ENCODE measurements at regions not wholly inside any gene's neighbourhood (a gene's known extent, or its start where the extent isn't known, plus 50 kb on each side); places are given as distances from the start of the nearest gene placed in this dataset.

DNA sequence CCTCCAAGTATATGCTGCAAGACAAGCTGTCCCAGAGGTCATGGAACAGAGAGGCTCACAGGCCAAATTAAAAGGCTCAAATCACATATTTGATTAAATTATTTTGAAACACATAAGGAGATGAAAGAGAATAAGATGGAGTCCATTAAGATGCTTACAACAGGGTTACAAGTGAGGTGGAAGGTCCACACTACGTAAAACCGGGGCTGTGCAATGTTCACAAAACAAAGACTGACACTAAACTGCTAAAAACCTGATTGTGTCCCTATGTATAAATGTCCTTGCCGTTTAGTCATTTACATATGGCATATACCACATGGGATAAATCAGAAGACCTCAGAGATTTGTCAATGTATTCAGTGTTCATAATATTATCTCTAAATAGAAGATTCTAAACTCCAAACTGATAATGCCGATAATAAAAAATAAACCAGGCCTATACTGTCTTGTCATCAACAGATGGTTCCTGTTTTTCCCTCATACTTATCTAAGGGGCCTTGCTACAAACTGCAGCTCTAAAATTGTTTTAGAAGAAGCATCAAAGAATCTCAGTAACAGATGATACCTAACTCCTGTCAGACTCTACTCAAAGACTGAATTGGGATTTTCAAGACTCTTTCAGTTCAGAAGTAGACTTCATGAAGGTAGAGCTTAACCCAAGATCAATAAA lies 51.8 kb upstream of the RIPOR2 start:
- H3K9ac ChIP-seq (ENCODE audit: low read depth, low read length): no peak overlapping the region
- peaks cover 24% of the 10 kb centered on the region for H3K4me1 ChIP-seq (ENCODE audit: insufficient read depth, low read length)
- H3K9me3 ChIP-seq (ENCODE audit: control insufficient read depth, insufficient read depth, low read length): peaks cover 12% of the 10 kb centered on the region
- no peaks in the 10 kb centered on the region for H3K36me3 ChIP-seq (ENCODE audit: insufficient read depth, low read length)

DNA sequence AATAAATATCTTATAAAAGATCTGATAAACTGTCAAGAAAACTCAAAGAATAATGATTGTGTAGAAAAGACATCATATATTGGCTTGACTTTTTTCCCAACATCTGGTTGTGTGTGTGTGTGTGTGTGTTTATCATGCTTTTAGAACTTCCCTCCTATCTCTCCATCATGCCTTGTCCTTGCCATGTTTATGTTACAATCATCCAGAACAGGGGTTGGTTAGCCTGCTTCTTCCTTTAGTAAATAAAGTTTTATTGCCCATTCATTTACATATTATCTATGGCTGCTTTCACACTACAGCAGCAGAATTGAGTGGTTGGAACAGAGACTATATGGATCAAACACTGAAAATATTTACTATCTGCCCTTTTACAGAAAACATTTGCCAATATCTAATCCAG lies 52.8 kb upstream of the RIPOR2 start:
- Histone ChIP-seq H3K9me3 (ENCODE audit: control insufficient read depth, insufficient read depth, low read length) (peaks cover 12% of the 10 kb centered on the region), H3K36me3 (ENCODE audit: insufficient read depth, low read length) (no peaks in the 10 kb centered on the region), H3K9ac (ENCODE audit: low read depth, low read length) (no peak overlapping the region), H3K4me1 (ENCODE audit: insufficient read depth, low read length) (peaks cover 19% of the 10 kb centered on the region; the same call in 1 of the 2 replicates)

DNA sequence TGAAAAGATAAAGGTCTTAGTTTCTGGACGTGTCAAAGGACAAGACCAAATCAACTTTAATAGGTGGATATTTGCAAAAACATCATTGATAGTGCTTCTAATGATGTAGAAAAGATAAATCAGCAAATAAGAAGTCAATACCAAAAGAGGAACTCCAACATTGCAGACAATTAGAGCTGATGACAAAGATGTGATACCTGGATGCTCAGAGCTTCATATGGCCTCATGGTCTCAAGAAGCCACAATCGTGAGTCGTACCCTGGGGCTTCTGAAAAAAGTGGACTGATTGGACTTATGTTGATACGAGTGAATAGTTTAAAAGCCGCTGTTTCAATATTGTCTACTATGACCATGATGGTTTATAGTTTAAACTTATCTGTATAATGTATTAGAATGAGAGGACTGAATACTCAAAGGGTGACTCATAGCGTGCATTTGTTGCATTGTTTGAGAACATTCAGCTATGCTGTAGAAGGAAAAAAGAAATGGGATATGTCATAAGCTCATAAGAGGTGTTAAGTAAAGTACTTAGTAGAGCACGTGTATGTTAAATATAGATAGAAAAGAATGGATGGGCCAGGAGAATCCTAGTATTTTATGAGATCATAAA lies 54.6 kb upstream of the RIPOR2 start:
- H3K36me3 ChIP-seq (ENCODE audit: insufficient read depth, low read length): no peaks in the 10 kb centered on the region
- peaks cover 8% of the 10 kb centered on the region; the same call in 1 of the 2 replicates for H3K4me1 ChIP-seq (ENCODE audit: insufficient read depth, low read length)
- H3K9ac ChIP-seq (ENCODE audit: low read depth, low read length): no peak overlapping the region
- peaks cover 16% of the 10 kb centered on the region for H3K9me3 ChIP-seq (ENCODE audit: control insufficient read depth, insufficient read depth, low read length)

DNA sequence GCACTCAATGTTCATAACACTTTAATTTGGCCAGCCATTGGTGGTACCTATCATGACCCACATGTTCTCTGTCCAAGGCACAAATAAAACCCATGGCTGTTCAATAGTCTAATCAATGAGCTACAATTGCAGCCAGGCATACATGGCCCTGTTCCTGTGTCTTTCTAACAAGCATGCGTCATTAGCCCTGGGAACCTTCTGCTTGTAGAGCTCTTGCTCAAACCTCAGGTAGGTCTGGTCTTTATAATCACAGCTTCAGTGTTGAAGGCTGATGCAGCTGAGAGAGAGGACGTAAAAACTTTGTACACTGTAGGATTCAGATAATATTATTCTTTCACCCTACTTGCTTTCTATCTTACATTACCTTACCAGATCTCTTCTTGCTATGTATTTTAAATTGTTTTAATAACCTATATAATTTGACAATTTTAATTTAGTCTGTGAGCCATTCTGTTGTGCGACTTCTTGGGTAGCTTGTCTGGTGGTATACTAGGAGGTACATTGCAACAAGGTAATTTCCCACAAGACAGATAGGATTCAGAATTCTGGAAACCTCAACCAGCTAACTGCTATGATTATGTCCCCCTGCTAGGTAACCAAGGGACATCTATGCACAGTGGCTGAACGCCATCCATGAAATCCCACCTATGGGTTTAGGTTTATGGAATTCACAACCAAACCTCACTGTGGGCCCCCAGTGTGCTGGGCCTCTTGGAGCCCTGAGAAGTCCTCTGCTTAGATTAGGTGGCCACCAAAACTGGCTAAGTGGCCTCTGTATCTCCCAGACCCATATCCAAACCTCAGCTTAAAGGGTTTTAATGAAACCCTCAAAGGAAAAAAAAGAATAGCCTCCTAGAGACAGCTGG lies 55.4 kb upstream of the RIPOR2 start:
- Histone ChIP-seq H3K9me3 (ENCODE audit: control insufficient read depth, insufficient read depth, low read length) (peaks cover 16% of the 10 kb centered on the region), H3K4me1 (ENCODE audit: insufficient read depth, low read length) (no peaks in the 10 kb centered on the region; the same call in 1 of the 2 replicates), H3K9ac (ENCODE audit: low read depth, low read length) (no peak overlapping the region), H3K36me3 (ENCODE audit: insufficient read depth, low read length) (no peaks in the 10 kb centered on the region)

DNA sequence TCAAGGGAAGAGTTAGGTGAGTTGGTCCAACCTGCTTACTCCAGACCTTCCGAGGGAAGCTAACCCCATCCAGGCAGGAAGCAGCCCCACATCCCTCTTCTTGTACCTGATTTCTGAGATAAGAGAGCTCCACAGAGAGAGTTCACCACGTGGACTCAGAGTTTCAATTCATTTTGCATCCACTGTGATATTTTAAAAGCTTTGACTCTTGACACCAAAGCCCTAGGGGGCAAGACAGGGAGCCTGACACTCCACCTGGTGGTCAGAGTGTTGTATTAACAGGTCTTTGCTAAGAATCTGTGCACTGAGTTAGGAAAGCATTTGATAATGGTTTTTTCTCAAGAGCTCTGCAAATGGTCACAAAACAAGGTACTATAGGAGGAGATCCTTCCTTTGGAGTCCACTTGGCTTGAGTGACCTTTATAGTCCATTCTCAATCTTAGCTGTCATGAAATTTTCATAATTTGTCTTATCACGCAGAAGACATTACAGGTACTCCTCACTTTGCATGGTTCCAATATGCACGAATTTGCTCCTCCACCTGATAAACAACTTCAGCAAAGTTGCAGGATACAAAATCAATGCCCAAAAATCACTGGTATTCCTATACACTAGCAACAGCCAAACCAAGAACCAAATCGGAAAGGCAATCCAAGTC lies 56.2 kb upstream of the RIPOR2 start:
- H3K9me3 ChIP-seq (ENCODE audit: control insufficient read depth, insufficient read depth, low read length): peaks cover 15% of the 10 kb centered on the region
- no peaks in the 10 kb centered on the region; the same call in 1 of the 2 replicates for H3K4me1 ChIP-seq (ENCODE audit: insufficient read depth, low read length)
- H3K9ac ChIP-seq (ENCODE audit: low read depth, low read length): no peak overlapping the region
- no peaks in the 10 kb centered on the region for H3K36me3 ChIP-seq (ENCODE audit: insufficient read depth, low read length)

DNA sequence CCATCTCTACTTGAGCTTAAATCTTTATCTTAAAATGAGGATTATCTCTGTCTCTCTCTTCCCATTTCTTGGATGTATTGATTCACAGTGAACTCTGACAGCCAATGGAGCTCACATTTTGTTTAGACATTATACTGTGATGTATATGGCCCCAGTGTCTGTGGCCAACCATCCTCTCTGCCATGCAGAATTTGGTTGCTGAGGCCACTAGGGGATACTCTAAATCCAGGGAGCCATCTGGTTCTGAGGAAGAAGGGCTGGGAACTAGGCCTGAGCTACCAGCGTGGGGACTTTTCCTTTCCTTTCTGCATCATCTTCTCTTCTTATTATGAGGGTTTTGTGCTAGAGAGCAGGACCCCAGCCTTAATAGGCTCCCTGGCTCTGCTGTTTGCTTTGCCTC lies 59.1 kb upstream of the RIPOR2 start:
- Histone ChIP-seq H3K9me3 (ENCODE audit: control insufficient read depth, insufficient read depth, low read length) (peaks cover 5% of the 10 kb centered on the region), H3K9ac (ENCODE audit: low read depth, low read length) (no peak overlapping the region), H3K4me1 (ENCODE audit: insufficient read depth, low read length) (peaks cover 9% of the 10 kb centered on the region; the same call in 1 of the 2 replicates), H3K36me3 (ENCODE audit: insufficient read depth, low read length) (no peaks in the 10 kb centered on the region)

DNA sequence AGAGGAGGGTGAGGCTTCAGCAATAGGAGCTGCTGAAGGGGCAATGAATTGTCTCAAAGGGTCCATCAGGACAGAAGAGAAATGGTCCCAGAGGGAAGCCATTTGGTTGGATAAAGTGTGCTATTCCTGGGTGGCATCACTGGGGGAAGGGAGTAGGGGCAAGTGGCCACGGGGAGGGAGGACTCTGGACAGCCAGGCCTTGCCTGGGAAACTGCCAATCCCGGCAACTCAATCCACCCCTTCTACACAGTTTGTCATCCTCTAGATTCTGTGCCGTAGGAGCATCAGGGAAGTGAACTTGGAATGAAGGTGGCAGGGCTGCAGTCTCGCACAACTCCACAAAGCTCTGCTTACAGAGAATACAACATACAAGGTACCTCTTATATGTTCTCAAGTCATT lies 59.5 kb upstream of the RIPOR2 start:
- Histone ChIP-seq H3K4me1 (ENCODE audit: insufficient read depth, low read length) (peaks cover 9% of the 10 kb centered on the region; the same call in 1 of the 2 replicates), H3K9ac (ENCODE audit: low read depth, low read length) (no peak overlapping the region), H3K36me3 (ENCODE audit: insufficient read depth, low read length) (no peaks in the 10 kb centered on the region), H3K9me3 (ENCODE audit: control insufficient read depth, insufficient read depth, low read length) (peaks cover 5% of the 10 kb centered on the region)

DNA sequence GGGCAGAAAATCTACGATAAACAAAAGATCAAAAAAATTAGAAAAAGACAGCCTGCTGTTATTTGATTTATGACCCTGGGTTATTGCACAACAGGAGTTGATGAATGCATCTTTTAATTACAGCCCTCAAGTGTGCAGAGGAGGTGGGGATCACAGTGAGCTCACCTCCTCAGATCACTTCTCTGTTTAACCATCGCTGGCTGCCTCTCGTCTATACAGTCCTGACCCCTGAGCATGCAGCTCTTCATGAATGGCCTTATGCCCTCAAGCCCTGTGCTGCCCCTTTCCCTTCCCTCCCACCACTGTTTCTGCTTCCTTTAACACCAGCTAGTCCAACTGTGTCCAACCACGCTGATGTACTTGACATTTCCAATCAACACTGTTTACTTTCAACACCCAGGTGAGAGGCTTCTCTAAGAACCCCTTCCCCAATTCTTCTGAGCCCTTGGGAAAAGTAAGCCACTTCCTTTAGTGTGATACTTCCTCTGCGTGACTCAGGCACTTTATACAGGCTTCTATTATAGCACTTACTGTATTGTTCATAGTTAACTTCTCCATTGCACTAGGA lies 60.6 kb upstream of the RIPOR2 start:
- Histone ChIP-seq H3K4me1 (ENCODE audit: insufficient read depth, low read length) (peaks cover 9% of the 10 kb centered on the region; the same call in 1 of the 2 replicates), H3K36me3 (ENCODE audit: insufficient read depth, low read length) (no peaks in the 10 kb centered on the region), H3K9me3 (ENCODE audit: control insufficient read depth, insufficient read depth, low read length) (peaks cover 5% of the 10 kb centered on the region), H3K9ac (ENCODE audit: low read depth, low read length) (no peak overlapping the region)

DNA sequence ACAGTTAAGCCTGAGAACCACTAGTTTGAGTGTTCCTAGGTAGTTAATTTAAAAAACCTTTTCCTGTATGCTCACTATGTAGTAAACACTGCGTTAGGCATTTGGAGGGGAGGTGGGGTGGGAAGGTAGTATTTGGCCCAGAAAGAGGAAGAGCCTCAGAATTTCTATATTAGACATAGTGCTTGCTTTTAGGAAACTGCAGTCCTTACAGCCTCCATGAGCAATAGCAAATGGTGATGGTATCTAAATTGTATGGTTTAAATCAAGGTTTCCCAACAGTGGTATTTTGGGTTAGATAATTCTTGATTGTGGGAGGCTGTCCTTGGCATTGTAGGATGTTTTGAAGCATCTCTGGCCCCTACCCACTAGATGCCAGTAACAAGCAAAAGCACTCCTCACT lies 61.5 kb upstream of the RIPOR2 start:
- Histone ChIP-seq H3K9ac (ENCODE audit: low read depth, low read length) (no peak overlapping the region), H3K4me1 (ENCODE audit: insufficient read depth, low read length) (peaks cover 9% of the 10 kb centered on the region; the same call in 1 of the 2 replicates), H3K36me3 (ENCODE audit: insufficient read depth, low read length) (no peaks in the 10 kb centered on the region), H3K9me3 (ENCODE audit: control insufficient read depth, insufficient read depth, low read length) (peaks cover 5% of the 10 kb centered on the region)

DNA sequence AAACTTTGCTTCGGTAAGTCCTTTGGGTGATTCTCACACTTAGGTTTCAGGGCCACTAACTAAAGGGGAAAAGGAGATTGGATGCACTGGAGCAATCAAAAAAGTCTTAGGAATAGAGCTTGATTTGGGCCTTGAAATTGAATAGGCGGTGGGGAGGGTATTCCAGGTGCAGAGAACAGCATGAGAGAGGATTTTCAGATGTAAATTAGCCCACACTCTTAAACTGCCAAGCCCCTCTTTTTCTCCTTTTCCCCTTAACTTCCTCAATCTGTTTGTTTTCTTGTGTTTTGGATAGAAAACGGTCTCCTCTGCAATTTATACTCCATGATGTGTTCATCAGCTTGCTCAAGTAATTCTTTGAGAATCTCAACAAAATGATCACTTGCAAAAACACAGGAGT lies 62.1 kb upstream of the RIPOR2 start:
- peaks cover 5% of the 10 kb centered on the region for H3K9me3 ChIP-seq (ENCODE audit: control insufficient read depth, insufficient read depth, low read length)
- H3K9ac ChIP-seq (ENCODE audit: low read depth, low read length): no peak overlapping the region
- H3K36me3 ChIP-seq (ENCODE audit: insufficient read depth, low read length): no peaks in the 10 kb centered on the region
- peaks cover 9% of the 10 kb centered on the region; the same call in 1 of the 2 replicates for H3K4me1 ChIP-seq (ENCODE audit: insufficient read depth, low read length)

DNA sequence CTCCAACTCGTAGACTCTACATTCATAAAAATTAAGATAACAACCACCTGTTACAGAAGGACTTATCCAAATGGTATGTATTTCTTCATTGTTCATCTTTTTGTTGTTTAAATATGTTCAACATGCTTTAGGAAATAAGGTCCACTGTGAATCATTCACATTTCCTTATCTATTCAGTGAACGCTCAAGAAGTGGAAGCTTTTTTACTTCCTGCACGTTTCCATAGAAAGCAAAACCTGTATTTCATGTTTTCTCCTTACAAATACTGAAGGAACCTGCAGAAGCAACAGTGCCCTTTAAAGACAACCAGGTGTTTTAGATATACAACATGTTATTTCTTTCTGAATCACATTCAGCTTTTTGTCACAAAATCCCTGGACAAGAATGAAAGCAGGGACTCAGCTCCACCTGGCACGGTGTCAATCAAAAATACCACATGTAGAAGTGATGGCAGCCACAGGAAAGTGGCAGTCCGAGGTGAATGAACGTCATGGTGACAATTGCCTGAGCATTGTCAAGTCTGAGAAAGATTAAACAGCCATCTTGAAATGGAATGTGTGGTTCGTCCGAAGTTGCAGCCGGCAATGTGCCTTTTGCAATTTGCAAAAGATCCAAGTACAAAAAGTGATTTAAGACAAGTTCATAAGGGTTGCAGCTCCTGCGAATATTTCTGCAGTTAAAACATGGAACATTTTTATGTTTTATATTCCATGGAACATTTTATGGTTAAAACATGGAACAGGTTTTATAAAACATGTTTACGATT lies 66.7 kb upstream of the RIPOR2 start:
- Histone ChIP-seq H3K9me3 (ENCODE audit: control insufficient read depth, insufficient read depth, low read length) (no peaks in the 10 kb centered on the region), H3K9ac (ENCODE audit: low read depth, low read length) (no peak overlapping the region), H3K36me3 (ENCODE audit: insufficient read depth, low read length) (no peaks in the 10 kb centered on the region), H3K4me1 (ENCODE audit: insufficient read depth, low read length) (peaks cover 11% of the 10 kb centered on the region; the same call in 1 of the 2 replicates)

DNA sequence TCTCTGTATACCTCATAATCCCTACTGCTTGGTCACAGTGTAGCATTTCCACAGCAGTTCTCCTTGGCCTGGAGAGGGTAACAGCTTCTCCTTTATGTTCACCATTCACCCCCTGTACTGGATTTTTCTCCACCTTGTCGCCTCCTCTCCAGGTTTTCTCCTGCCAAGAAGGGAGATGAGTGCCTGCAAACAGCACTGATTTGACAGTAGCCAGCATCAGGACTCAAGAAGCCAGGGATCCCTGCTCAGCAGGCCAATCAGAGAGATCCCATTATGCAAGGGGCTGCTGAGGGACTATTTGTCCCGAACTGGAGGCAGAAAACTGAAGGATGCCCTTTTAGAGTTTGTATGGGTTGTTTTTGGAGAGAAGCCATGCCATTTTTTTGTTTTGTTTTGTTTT lies 68.6 kb upstream of the RIPOR2 start:
- Histone ChIP-seq H3K4me1 (ENCODE audit: insufficient read depth, low read length) (0 out of 2 replicates have a peak, but pooled peaks cover 4% of the 10 kb centered on the region), H3K36me3 (ENCODE audit: insufficient read depth, low read length) (no peaks in the 10 kb centered on the region), H3K9ac (ENCODE audit: low read depth, low read length) (no peak overlapping the region), H3K9me3 (ENCODE audit: control insufficient read depth, insufficient read depth, low read length) (no peaks in the 10 kb centered on the region)

DNA sequence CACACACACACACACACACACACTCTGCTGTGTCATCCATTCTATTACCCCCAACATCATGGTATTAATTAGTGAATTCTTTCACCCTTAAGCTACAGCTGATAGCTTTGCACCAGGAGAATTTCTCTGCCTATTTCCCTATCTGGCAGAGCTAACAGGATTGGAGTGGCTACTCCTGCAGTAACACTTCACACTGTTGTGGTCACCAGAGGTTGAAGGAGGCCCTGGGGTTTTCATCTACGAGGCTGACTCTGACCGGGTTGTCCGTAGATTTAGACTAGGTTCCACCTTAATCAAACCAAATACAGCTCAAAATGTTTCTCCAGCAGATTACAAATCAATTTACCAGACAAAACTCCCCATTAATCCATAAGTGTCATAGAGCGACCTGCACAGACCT lies 69.2 kb upstream of the RIPOR2 start:
- Histone ChIP-seq H3K9me3 (ENCODE audit: control insufficient read depth, insufficient read depth, low read length) (no peaks in the 10 kb centered on the region), H3K9ac (ENCODE audit: low read depth, low read length) (no peak overlapping the region), H3K4me1 (ENCODE audit: insufficient read depth, low read length) (0 out of 2 replicates have a peak, but pooled peaks cover 4% of the 10 kb centered on the region), H3K36me3 (ENCODE audit: insufficient read depth, low read length) (no peaks in the 10 kb centered on the region; the same call in 1 of the 2 replicates)
